Esophagus squamous epithelium (tissue), 4 donors: ENCODE measurements at regions not wholly inside any gene's neighbourhood (a gene's known extent, or its start where the extent isn't known, plus 50 kb on each side); places are given as distances from the start of the nearest gene placed in this dataset.

Source experiments
- CTCF ChIP-seq, 6 experiments: fragments of 450-650 bp in 4 of 6; fragments of 200-600 bp in 2 of 6; sonication (generic) in 2 of 6; IDR thresholded peaks; one replicate each; pipeline ENCODE4 v1.5.1; 2016 to 2019; ENCODE audit warnings: antibody characterized with exemption in 6 of 6, mild to moderate bottlenecking in 4 of 6, moderate library complexity in 4 of 6
- POLR2A ChIP-seq, 4 donors: fragments of 450-650 bp; IDR thresholded peaks; one replicate each; pipeline ENCODE4 v1.6.1; 2017; ENCODE audit warnings: antibody characterized with exemption in 4 of 4, mild to moderate bottlenecking in 4 of 4, moderate library complexity in 3 of 4

- TF ChIP-seq CTCF (IDR thresholded peaks at IDR 0.05) (no peak), POLR2A (IDR thresholded peaks at IDR 0.05) (no peak)
Measured at GRCh38 chr5:61659221-61659696, 327.2 kb downstream of the ZSWIM6 start.
